22Rv1 (cell line): ENCODE measurements at regions not wholly inside any gene's neighbourhood (a gene's known extent, or its start where the extent isn't known, plus 50 kb on each side); places are given as distances from the start of the nearest gene placed in this dataset.

Experiments
- ZFX ChIP-seq: fragments of 450-650 bp; IDR thresholded peaks from 2 replicates; pipeline ENCODE4 v1.6.1; 2017; ENCODE audit warnings: antibody characterized with exemption, borderline replicate concordance
- TF ChIP-seq, protein P1 (sequence below): fragments of 450-650 bp; IDR thresholded peaks from 2 replicates; pipeline ENCODE4 v1.5.1; 2017; ENCODE audit warnings: mild to moderate bottlenecking

DNA sequence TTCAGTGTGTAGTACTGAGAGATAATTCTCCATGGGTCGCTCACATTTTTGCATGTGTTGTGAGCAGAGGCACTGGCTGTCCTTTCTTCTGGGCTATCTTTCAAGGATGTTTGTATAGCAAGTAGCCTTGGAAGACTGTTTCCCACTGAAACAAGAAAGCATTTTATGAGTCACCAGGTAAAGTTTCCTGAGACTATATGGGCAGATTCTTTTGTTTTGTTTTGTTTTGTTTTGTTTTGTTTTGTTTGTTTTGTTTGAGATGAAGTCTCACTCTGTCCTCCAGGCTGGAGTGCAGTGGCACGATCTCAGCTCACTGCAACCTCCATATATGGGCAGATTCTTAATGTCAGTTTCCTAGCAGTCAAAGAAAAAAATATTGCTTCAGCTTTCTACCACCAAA, 912.6 kb downstream of the TTLL7 start:
- TF ChIP-seq, protein P1, sequence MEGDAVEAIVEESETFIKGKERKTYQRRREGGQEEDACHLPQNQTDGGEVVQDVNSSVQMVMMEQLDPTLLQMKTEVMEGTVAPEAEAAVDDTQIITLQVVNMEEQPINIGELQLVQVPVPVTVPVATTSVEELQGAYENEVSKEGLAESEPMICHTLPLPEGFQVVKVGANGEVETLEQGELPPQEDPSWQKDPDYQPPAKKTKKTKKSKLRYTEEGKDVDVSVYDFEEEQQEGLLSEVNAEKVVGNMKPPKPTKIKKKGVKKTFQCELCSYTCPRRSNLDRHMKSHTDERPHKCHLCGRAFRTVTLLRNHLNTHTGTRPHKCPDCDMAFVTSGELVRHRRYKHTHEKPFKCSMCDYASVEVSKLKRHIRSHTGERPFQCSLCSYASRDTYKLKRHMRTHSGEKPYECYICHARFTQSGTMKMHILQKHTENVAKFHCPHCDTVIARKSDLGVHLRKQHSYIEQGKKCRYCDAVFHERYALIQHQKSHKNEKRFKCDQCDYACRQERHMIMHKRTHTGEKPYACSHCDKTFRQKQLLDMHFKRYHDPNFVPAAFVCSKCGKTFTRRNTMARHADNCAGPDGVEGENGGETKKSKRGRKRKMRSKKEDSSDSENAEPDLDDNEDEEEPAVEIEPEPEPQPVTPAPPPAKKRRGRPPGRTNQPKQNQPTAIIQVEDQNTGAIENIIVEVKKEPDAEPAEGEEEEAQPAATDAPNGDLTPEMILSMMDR: no peak
- TF ChIP-seq ZFX: no peak
